ENCODE measurements at regions not wholly inside any gene's neighbourhood (a gene's known extent, or its start where the extent isn't known, plus 50 kb on each side); places are given as distances from the start of the nearest gene placed in this dataset.
A peak's percentile ranks its signal among the peaks of the same experiment; 100 is the strongest.
"Not testable (repeated sequence)": the region's sequence is repeated elsewhere in the genome, so short reads cannot be mapped to it uniquely, and the experiment has no call there.

DNA sequence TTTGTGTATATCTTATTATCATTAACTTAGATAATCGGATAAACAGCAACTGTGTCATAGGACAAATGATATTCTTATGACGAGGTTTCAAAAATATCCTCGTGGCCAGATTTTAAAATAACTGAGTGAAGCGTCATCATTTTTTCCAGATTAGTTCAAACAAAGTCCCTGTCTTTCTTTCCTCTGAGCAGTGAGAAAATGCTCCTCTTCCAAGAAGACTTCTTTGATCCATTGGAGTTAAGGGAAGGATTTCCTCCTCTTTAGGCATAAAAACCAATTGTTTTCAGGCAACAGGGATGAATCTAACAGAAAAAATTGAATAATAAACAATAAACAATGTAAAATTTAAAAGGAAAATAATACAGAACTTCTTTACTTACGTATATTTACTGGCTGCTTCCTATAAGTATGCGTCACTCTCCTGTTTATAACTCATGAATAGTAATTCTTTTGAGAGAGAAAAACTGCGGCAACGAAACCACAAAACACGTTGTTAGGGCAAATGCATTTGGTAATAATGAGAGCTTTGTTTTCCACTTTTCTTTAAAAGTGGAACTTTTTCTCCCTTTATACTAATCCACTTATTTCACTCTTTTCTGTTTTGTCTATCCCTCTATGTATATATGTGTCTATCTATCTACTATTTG lies 419.4 kb upstream of the ONECUT1 start:
- no peak for DNase-seq

DNA sequence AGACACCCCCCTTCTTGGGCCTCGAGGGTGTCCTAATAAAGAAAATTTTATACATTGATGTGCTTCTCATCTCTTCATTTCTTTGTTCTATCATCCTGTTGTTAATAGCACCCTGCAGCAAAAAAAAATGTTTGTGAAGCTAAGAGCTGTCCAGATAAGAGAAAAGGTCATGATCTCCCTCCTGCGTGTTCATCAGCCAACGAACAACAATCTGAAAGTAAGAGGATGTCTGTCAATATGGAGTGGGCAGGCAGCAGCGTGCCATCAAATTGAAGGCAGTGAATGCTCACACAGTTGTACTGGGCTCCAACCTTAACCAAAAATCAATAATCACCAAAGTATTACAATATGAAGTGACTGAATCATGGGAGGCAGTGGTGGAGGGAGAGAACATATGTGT lies 418.6 kb upstream of the ONECUT1 start:
- DNase-seq, result no peak

DNA sequence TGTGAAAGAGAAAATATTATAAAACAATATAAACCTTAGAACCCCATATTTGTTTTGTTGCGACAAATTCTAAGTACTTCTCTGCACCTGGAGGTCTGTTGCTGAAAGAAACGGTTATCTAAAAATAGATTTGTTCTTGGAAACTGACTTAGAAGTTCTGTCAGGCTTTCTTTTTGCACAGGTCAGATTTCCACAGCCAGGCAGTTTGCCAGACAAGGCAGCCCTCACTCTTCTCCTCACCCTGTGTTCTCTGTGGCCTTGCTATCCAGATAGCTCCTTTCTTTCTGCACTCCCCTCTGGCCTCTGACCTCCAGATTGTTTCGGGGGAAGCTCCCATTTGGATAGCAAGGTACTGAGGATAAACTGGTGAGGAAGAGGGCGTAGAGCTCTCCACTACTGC lies 413.3 kb upstream of the ONECUT1 start:
- no peak for DNase-seq

DNA sequence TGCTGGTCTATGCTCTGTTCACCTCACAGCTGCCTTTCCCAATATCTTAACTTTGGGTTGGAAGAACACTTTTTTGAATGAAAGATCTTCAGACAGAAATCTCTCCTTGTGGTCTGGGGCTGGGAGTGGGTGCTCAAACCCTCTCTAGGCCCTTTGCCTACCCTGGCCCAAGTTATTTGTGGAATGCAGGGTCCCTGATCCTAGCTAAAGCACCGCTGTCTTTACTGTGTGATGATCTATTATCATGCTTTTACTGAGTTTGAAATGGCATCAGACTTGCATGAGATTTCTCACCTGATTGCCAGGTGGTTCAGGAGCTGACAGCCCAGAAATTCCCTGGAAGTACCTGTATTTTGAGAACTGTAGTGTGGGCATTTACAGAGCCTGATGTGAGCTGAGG lies 412.7 kb upstream of the ONECUT1 start:
- DNase-seq, result no peak

DNA sequence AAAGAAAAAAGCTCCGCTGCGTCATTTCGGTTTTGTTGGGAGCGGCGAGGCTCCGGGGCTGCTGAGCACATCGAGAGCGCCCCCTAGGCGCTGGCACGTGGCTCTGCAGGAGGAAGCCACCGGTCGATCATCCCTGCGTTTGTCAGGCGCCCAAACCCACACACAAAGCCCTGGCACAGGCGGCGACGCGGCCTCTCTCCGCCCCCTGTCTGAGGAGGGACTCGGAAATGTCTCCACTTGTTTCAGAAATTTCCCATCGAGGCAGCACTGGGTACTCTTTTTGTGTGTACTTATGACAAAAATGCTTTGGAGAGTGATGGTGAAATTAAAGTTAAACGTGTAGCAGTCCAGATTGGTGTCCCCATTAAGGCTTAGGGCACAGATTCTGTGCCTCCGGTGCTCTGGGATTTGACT lies 407.3 kb upstream of the ONECUT1 start:
- DNase-seq, result peak; percentile 52

DNA sequence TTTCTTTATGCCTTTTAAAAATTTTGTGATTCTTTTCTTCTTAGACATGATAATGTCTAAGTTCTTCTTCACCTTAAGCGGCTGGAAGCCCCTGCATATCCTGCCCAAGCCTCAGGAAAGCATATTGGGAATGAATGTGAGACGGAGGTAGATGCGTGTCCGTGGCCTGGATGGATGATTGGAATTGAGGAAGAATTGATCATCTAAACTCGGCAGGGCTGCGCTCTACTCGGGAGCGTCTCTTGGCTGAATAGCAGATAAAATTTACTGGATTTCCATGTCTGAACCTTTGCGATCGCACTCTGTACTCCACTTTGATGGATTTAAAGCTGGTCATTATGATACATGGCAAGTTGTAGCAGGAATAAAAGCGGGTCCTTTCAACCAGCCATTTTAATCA lies 406.7 kb upstream of the ONECUT1 start:
- no peak for DNase-seq

DNA sequence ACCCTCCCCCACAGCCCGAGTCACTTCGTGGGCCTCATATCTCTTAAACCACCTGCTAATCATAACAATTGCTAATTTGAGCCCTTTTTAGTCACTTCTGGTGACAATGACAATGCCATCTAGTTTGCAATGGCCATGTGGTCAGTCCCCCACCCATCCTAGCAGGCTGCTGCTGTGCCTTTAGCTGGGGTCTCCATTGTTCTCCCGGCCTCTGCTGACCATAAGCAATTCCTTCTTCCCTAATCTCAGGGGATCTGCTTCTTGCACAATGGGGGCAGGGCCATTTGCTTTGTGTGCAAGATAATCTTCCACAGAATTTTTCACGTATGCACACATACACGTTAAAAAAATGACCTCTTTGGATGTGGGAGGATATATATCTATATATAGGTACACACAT lies 406.1 kb upstream of the ONECUT1 start:
- DNase-seq, result no peak

DNA sequence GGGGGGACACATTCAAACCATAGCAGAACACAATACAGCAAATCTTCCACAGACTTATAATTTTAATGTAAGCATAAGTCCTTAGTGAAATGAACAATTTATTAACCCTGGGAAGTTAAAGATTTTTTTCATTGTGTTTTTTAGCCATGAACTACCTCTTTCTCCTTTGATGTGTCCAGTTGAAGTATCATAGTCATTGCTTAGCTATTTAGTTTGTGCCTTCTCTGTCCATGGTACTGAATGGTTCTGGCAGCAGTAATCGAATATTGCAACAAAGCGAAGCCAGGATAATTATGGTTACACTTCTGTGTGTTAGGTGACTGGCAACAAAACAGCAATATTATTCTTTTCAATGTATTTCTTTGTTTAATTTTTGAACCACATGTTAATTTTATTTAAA lies 403.0 kb upstream of the ONECUT1 start:
- DNase-seq, result no peak

DNA sequence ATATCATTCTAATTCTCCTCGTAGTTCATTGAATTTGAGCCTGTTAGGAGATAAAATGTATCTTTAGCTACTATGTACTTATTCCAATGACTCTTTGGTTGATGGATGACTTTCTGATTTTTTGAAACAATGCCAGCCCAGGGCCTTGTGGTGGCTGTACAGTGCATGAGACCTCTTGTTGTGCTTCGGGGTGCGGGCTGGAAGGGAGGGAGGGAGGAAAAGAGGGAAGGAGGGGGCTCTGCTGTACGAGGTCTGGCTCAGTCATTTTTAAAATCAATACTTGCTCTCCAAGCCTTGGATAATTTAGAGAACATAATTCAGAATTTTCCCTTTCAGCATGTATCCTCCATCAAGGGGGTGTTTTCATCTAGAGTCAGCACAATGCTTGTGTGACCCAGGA lies 399.7 kb upstream of the ONECUT1 start:
- no peak for DNase-seq

DNA sequence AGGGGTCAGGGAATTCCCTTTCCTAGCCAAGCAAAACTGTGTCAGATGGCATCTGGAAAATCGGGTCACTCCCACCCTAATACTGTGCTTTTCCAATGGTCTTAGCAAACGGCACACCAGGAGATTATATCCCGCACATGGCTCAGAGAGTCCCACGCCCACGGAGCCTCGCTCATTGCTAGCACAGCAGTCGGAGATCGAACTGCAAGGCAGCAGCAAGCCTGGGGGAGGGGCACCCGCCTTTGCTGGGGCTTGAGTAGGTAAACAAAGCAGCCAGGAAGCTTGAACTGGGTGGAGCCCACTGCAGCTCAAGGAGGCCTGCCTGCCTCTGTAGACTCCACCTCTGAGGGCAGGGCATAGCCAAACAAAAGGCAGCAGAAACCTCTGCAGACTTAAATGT lies 393.3 kb upstream of the ONECUT1 start:
- DNase-seq, result not testable (repeated sequence)

DNA sequence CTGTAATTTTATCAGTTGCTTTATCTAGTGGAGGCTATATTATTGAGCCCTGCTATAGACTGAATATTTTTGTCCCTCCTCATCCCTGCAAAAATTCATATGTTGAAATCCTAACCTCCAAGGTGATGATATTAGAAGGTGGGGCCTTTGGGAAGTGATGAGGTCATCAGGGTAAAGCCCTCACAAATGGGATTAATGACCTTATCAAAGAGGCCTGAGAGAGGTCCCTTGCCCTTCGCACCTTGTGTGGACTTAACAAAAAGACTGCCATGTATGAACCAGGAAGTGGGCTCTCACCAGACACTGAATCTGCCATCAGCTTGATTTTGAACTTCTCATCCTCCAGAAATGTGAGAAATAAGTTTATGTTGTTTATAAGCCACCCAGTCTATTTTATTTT lies 381.4 kb upstream of the ONECUT1 start:
- no peak for DNase-seq

DNA sequence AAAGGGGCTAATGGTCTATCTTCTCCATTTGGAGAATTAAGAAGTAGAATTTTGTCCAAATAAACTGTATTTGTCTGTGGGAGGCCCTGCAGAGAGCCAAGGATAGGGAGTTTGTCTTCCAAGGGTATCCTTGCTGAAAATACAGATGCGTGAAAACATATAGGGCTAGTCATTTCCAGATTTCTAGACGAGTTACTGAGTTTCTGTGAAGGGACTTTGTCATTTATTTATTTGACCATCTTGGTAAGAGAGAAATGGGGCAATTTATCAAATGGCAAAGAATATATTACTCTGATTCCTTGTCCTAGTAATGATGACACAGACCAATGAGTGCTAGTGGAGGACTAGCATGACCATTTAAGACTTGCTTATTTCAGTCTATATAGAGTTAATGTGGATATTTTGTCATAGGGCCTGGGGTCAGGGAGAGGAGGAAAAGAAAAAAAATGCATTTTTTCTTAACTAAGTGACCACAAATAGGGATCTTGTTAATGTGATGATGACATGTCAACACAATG lies 376.6 kb upstream of the ONECUT1 start:
- no peak for DNase-seq

DNA sequence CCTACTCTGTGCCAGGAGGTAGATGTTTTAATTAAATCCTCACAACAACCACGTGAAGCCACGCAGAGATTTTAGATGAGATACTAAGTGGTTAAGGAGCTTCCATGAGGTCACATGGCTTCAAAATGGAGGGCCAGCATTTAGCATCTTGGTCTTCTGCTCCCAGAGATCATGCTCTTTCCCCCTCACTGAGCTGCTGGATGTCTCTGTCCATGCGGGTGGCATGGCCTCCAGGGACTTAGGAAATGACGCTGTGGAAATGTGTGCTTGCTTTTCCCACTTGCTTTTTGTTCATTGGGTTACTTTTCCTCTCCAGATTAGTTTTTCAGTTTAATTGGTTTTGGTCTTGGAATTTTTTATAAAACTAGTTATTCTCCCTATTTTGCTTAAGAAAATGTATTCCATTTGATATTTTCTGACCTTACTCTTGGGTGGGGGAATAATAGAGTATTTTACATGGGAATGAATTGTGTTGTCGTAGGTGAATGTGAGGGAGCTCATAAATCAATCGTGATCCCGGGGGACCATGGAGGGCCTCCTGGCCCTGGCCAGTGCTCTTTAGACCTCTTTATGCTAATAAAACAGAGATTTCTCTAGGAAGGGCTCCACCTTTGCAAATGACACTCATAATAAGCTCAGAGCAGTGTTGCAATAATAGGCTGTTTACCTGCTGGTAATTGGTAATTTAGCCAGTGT lies 376.0 kb upstream of the ONECUT1 start:
- DNase-seq, result no peak

DNA sequence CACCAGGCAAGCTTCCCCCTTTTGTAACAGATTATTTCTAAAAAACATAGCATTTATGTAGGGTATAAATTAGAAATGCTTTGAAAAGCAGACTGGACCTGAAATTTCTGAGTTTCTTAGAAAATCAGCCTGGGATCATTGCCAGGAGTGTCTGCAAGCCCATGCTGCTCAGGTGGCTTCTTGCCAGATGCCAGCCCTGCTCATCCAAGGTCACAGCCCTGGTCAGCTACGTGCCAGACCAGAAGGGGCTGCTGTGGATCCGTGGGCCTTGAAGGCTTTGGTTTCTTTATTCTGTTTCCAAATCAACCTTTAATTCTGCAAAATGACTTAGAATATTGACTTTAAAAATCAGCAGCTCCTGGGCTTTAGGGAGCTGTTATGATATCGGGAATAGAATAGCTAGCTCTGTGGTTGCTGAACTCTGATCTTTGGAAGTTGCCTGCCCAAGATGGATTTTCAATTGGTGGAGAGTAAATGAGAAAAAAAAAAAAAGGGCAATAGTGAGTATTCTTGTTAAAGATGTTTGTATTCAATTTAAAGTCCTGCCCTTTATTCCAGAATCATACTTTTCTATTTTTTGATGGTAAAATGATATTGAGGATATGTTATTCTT lies 370.1 kb upstream of the ONECUT1 start:
- DNase-seq, result no peak

DNA sequence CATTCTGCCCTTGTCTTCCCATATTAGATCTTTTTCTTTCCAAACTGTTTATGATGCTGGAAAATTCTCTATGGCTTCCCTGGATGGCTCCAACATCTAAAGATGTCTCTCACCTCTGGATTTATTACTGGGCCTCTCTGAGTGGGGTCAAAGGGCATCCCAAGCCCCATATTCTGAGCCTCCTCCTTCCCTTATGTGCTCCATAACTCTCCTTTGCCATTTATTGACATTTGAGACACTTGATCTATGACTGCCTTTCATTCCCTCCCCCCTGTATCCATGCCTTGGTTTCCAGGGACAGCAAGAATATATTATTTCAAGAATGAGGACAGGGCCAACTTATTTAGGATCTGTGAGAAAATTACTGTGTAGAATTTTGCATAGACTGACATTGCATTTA lies 369.3 kb upstream of the ONECUT1 start:
- DNase-seq, result no peak

DNA sequence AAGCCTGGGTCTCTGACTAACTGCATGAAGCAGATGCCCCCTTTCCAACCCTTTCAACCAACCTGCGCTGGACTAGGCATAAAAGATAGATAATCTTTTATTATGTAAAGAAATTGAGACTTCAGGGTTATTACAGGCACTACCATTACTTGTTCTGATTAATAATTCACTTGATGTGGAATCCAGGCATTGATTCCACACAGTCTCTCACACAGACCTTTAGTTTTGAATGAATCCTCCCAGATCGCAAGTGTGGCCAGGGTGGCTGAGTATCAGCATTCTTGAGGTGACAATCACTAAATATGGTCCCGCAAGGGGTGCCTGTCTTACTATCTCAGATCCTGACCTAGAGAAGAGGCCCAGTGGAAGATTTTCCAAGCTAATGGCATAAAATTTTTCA lies 368.9 kb upstream of the ONECUT1 start:
- DNase-seq, result no peak

DNA sequence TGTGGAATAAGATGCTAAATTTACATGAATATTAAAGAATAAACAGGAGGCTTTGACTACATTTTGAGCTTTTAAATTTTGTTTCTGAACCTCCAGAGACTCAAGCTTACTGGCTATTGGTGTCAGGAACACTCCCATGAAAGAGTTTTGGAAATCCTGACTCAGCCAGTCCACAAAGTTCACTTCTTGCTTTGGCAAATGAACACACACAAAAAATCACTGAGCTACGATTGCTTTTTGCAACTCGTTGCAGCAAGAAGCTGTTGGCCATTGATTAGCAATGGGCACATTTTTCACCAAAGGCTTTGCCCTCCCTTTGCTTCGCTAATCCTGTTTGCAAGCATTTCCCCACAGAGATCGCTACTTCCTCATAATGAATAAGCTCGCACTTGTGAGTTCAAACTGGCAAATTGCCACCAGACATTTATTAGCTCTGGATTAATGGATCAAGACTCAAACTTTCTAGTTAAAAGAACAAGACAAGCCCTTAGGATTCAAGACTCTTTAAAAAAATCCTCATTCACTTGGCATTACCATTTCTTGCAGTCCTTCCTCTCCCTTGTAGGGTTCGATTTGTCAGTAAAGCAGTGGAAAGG lies 343.2 kb upstream of the ONECUT1 start:
- no peak for DNase-seq

DNA sequence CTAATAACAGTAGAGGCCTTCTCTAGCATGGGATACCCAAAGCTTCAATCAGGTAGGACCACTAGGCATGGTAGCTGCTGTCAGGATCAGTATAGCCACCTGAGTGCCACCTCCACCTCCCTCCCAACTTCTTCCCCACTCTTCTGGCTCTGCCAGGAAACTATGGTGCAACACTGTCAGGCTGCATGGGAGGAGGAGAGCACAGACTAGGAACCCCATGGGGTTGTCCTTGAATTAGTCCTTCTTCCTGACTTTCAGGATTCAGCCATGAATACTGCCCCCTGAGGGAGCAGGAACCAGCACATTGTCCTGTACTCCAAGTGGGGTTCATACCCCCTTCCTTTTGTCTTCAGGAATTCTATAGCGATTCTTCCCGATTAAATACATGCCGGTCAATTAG lies 340.8 kb upstream of the ONECUT1 start:
- DNase-seq, result no peak

DNA sequence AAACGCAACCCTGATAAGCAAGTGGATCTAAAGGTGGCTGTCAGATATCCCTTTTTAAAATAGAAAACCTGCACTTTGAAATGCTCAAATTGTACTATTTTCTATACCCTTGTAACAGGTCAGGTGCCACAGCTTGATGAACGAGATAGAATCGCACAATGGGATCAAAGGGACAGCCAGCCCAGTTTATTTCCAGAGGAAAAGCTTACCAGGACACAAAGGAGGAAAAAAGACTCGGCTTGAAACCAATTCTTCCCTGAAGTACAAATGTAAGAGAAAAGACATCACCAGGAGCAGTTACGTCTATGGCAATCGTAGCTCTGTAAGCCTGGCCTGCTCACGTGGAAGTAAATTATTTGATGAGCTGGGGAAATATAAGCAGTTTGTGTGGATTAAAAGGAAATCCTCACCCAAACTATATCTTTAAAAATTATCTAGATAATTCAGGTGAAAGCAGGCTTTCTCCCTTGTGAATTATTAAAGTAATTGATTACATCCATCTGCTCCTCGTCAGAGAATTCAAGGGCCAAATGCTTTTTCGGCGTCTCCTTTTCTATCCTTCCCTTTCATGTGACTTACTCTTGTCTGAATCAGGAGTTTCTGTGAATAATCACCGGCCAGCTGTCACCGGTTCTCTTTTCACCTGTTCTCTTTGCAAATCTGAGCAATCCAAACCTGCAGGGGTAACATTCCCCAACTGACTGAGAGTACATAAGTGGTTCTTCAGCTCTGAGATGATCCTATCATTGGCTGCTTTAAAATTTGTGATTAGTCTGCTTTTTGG lies 339.2 kb upstream of the ONECUT1 start:
- DNase-seq, result no peak

DNA sequence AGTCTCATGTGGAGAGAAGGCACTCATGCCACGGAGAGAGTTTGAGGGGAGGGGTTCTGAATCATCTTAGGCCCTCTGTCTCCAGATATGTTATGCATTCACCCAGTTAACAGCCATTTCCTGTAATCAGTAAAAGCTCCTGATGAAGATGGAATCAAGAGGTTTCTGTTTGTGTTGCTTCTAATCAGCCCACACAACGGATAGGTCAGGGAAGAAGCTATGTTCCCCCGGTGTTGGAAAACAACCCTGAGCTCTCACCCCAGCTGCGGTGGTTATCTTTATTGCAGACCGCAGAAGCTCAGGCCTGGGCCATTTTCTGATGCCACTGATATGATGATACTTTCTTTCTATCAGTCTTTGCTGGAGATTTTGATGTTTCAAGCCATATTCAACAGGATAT lies 338.5 kb upstream of the ONECUT1 start:
- no peak for DNase-seq

DNA sequence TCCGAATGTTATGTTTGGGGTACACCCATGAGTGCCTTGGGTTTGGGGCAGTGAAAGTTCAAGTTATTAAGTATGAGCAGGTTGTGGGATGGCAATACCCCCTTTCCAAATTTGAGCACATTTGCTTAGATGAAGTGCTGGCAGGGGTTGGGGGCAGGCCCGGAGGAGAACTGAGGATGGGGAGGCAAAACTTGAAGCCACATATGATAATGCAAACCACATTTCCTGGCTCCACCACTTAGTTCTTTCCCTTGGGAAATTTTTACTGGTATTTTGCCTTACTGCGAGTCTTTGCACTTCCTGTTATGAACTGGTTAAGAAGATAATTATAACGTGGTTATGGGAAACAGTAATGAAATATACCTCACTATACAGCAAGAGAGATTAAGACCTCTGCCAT lies 336.0 kb upstream of the ONECUT1 start:
- no peak for DNase-seq

DNA sequence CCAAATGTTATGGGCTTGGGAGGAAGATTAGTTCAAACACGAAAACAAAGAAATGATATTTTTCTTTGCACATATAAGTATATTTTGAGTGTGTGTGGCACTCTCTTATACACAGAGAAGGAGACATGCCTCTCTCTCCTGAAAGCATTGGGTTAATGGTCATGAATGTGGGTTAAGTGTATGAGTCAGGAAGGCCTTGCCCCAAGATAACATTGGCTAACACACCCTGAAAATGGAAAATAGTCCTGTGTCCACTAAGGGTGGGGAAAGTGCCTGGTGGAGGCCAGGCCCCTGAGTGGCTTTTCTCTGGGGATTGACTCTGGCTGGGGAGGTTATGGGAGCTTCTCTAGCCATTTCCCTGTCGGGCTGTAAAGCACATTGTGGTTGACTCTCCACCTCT lies 332.7 kb upstream of the ONECUT1 start:
- no peak for DNase-seq

DNA sequence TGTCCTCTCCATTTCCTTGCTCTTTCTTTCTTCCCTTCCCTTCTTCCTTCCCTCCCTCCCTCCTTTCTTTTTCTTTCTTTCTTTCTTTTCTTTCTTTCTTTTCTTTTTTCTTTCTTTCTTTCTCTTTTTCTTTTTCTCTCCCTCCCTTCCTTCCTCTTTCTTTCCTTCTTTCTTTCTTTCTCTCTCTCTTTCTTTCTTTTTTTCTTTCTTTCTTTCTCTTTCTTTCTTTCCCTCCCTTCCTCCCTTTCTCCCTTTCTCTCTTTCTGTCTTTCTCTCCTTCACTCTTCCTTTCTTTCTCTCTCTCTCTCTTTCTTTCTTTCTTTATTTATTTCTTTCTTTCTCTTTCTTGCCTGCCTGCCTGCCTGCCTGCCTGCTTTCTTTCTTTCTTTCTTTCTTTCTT lies 326.8 kb upstream of the ONECUT1 start:
- not testable (repeated sequence) for DNase-seq
